Endodermal cell (in vitro differentiated cells): ENCODE measurements at regions not wholly inside any gene's neighbourhood (a gene's known extent, or its start where the extent isn't known, plus 50 kb on each side); places are given as distances from the start of the nearest gene placed in this dataset.

Source experiments
- DNase-seq: peaks from one replicate; pipeline ENCODE4 v3.0.0-alpha.2; 2017
- H3K27ac ChIP-seq: 2 replicates; pipeline ENCODE4 v1.5.1; 2013; ENCODE audit warnings: mild to moderate bottlenecking, low read depth, low read length, moderate library complexity
- H3K27me3 ChIP-seq: 2 replicates; pipeline ENCODE4 v1.6.1; 2013; ENCODE audit warnings: mild to moderate bottlenecking, low read length, moderate library complexity; ENCODE audit not compliant: insufficient read depth, control insufficient read depth, poor library complexity, severe bottlenecking
- H3K36me3 ChIP-seq: 2 replicates; pipeline ENCODE4 v1.7.0; 2013; ENCODE audit warnings: mild to moderate bottlenecking, low read length, moderate library complexity; ENCODE audit not compliant: control insufficient read depth, insufficient read depth
- H3K4me1 ChIP-seq: one replicate; pipeline ENCODE4 v1.7.0; 2013; ENCODE audit warnings: low read length; ENCODE audit not compliant: control insufficient read depth, insufficient read depth
- H3K4me3 ChIP-seq: 2 replicates; pipeline ENCODE4 v1.5.1; 2013; ENCODE audit warnings: mild to moderate bottlenecking, low read length, moderate library complexity
- H3K9ac ChIP-seq: 2 replicates; pipeline ENCODE4 v1.6.1; 2013; ENCODE audit warnings: mild to moderate bottlenecking, low read length, moderate library complexity; ENCODE audit not compliant: poor library complexity, severe bottlenecking; ENCODE audit errors: extremely low read depth
- H3K9me3 ChIP-seq: 2 replicates; pipeline ENCODE4 v1.6.1; 2013; ENCODE audit warnings: mild to moderate bottlenecking, low read length, moderate library complexity; ENCODE audit not compliant: control insufficient read depth
- H3K27ac Mint-ChIP-seq: 2 replicates; pipeline ENCODE4 v1.8.0; 2020; ENCODE audit warnings: mixed read lengths
- H3K27me3 Mint-ChIP-seq: 2 replicates; pipeline ENCODE4 v1.8.0; 2021; ENCODE audit warnings: mild to moderate bottlenecking, mixed read lengths; ENCODE audit not compliant: insufficient read depth
- H3K36me3 Mint-ChIP-seq: 2 replicates; pipeline ENCODE4 v1.8.0; 2020; ENCODE audit warnings: low read depth, mixed read lengths
- H3K4me1 Mint-ChIP-seq: 2 replicates; pipeline ENCODE4 v1.8.0; 2020; ENCODE audit warnings: mixed read lengths
- H3K4me3 Mint-ChIP-seq: 2 replicates; pipeline ENCODE4 v1.8.0; 2020; ENCODE audit warnings: mild to moderate bottlenecking, moderate library complexity, mixed read lengths
- H3K9me3 Mint-ChIP-seq: 2 replicates; pipeline ENCODE4 v1.8.0; 2020; ENCODE audit warnings: mild to moderate bottlenecking, mixed read lengths
- WGBS, 2 experiments: methylation state at CpG; one replicate each; pipeline versions ENCODE4 v1.1.5 to v1.1.7; 2013; ENCODE audit warnings: missing lambda C conversion rate in 2 of 2, mixed read lengths in 1 of 2; ENCODE audit not compliant: insufficient coverage in 1 of 2, insufficient read length in 1 of 2; 5-methylcytosine and 5-hydroxymethylcytosine counted together
- TF ChIP-seq, protein P1 (sequence below): fragments of 200-600 bp; sonication (generic); conservative IDR thresholded peaks from 2 replicates; pipeline ENCODE4 v1.5.0; 2021; ENCODE audit warnings: antibody characterized with exemption, mild to moderate bottlenecking

DNA sequence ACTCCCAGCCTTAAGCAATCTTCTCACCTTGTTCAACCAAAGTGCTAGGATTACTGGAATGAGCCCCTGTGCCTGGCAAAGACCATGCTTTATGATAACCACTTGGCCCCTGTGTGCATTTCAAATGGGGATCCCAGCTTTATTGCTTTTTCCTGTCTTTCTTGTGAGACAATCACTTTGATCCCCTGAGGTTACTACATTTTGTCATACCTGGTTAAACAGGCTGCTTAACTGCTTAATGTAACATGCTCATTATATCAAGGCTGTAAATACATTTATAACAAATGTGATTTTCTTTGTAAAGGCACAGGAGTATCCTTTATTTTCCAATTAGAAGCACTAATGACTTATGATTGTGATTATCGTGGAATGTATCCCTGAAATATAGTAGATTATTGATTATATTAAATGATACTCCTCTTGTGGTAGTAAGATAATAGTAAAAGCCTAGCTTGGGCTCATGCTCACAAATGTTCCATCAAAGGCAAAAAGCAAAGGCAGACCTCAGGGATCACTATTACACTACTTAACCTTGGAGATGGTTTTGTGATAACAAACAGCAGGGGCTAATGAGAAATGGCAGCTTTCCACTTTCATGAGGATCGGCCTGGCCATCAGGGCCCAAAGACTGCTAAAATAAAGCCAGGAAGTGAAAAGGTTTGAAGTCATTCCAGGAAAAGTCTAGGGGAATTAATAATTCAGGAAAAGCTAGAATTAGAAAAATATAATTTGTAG is 290.8 kb upstream of the MDGA2 start:
- H3K27ac ChIP-seq, result no peak overlapping the region
- peaks cover 20% of the 10 kb centered on the region for H3K4me1 Mint-ChIP-seq
- H3K4me3 ChIP-seq, result no peak overlapping the region
- H3K36me3 Mint-ChIP-seq, result no peaks in the 10 kb centered on the region
- H3K36me3 ChIP-seq, result no peaks in the 10 kb centered on the region
- H3K9ac ChIP-seq, result no peak overlapping the region
- H3K27me3 ChIP-seq, result no peaks in the 10 kb centered on the region
- TF ChIP-seq, protein P1, sequence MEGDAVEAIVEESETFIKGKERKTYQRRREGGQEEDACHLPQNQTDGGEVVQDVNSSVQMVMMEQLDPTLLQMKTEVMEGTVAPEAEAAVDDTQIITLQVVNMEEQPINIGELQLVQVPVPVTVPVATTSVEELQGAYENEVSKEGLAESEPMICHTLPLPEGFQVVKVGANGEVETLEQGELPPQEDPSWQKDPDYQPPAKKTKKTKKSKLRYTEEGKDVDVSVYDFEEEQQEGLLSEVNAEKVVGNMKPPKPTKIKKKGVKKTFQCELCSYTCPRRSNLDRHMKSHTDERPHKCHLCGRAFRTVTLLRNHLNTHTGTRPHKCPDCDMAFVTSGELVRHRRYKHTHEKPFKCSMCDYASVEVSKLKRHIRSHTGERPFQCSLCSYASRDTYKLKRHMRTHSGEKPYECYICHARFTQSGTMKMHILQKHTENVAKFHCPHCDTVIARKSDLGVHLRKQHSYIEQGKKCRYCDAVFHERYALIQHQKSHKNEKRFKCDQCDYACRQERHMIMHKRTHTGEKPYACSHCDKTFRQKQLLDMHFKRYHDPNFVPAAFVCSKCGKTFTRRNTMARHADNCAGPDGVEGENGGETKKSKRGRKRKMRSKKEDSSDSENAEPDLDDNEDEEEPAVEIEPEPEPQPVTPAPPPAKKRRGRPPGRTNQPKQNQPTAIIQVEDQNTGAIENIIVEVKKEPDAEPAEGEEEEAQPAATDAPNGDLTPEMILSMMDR, result no peak
- DNase-seq, result peak; percentile 67
- H3K27me3 Mint-ChIP-seq, result peaks cover 11% of the 10 kb centered on the region
- 26 to 38% methylated on average over 1 of the region's 2 CpGs for WGBS, 2 experiments
- no peaks in the 10 kb centered on the region for H3K9me3 Mint-ChIP-seq
- no peak overlapping the region for H3K4me3 Mint-ChIP-seq
- H3K4me1 ChIP-seq, result no peaks in the 10 kb centered on the region
- no peak overlapping the region for H3K27ac Mint-ChIP-seq
- no peaks in the 10 kb centered on the region for H3K9me3 ChIP-seq

DNA sequence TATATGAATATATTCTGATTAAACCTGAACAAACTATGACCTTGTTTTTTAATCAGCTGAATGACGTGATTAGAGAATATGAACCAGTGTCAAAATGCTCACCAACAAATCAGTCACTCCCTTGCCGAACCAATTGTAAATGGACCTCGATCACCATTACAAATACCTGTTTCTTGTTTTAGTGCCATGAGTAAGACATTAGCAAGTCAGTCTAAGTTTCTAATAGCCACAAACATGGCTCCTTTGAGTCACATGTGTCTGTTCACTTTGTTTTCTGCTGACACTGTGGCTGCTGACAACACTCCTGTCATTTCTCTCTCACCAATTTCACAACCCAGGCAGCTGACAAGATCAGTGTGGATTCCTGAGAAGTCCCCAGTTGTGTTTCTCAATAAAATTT is 286.2 kb upstream of the MDGA2 start:
- Mint-ChIP-seq H3K4me1 (peaks cover 14% of the 10 kb centered on the region), H3K9me3 (no peaks in the 10 kb centered on the region), H3K27ac (no peak overlapping the region), H3K27me3 (no peaks in the 10 kb centered on the region), H3K4me3 (no peak overlapping the region), H3K36me3 (no peaks in the 10 kb centered on the region)
- no peaks in the 10 kb centered on the region for H3K36me3 ChIP-seq
- WGBS, 2 experiments, result 73 to 90% methylated on average over 2 to 3 of the region's 3 CpGs
- DNase-seq, result no peak
- H3K4me3 ChIP-seq, result no peak overlapping the region
- TF ChIP-seq, protein P1, result no peak
- H3K4me1 ChIP-seq, result no peaks in the 10 kb centered on the region
- no peak overlapping the region for H3K27ac ChIP-seq
- H3K9me3 ChIP-seq, result no peaks in the 10 kb centered on the region
- no peaks in the 10 kb centered on the region for H3K27me3 ChIP-seq
- no peak overlapping the region for H3K9ac ChIP-seq

DNA sequence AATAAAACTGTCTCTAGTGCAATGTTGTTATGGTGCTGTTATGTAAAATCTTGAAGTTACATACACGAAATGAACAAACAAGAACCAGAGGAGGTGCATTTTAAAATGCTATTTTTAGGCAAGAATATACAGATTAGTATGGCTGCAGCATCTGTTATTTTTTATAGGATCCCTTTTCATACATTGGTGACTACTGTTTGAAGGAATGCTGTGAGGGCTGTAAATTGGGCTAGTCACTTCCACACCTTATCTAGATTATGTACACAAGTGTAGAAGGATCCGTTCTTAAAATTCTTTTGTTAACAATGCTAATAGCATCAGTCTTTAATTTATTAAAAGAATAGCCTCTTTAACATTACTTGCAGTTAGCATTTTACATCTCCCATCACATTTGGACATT is 284.3 kb upstream of the MDGA2 start:
- no peaks in the 10 kb centered on the region for H3K4me1 ChIP-seq
- H3K9me3 Mint-ChIP-seq, result no peaks in the 10 kb centered on the region

More for the DNA sequence above, 284.3 kb upstream of the MDGA2 start:
- Mint-ChIP-seq H3K4me1 (peaks cover 7% of the 10 kb centered on the region), H3K27ac (no peak overlapping the region), H3K4me3 (no peak overlapping the region), H3K27me3 (no peaks in the 10 kb centered on the region), H3K36me3 (no peaks in the 10 kb centered on the region)
- Histone ChIP-seq H3K27me3 (no peaks in the 10 kb centered on the region), H3K4me3 (no peak overlapping the region), H3K27ac (no peak overlapping the region), H3K36me3 (no peaks in the 10 kb centered on the region), H3K9me3 (no peaks in the 10 kb centered on the region), H3K9ac (no peak overlapping the region)
- DNase-seq, result no peak
- TF ChIP-seq, protein P1, result no peak
- WGBS, 2 experiments, result 94% methylated on average over 1 of the region's 2 CpGs; no CpG with 5 or more reads in 1 of the 2 experiments
